ENCODE measurements at regions not wholly inside any gene's neighbourhood (a gene's known extent, or its start where the extent isn't known, plus 50 kb on each side); places are given as distances from the start of the nearest gene placed in this dataset.
"Not testable (repeated sequence)": the region's sequence is repeated elsewhere in the genome, so short reads cannot be mapped to it uniquely, and the experiment has no call there.

GRCh38 chr6:119436583-119436982, 87.0 kb upstream of the MAN1A1 start:
- DNase-seq (ENCODE audit: low spot score), result no peak
- TF ChIP-seq, protein P1, sequence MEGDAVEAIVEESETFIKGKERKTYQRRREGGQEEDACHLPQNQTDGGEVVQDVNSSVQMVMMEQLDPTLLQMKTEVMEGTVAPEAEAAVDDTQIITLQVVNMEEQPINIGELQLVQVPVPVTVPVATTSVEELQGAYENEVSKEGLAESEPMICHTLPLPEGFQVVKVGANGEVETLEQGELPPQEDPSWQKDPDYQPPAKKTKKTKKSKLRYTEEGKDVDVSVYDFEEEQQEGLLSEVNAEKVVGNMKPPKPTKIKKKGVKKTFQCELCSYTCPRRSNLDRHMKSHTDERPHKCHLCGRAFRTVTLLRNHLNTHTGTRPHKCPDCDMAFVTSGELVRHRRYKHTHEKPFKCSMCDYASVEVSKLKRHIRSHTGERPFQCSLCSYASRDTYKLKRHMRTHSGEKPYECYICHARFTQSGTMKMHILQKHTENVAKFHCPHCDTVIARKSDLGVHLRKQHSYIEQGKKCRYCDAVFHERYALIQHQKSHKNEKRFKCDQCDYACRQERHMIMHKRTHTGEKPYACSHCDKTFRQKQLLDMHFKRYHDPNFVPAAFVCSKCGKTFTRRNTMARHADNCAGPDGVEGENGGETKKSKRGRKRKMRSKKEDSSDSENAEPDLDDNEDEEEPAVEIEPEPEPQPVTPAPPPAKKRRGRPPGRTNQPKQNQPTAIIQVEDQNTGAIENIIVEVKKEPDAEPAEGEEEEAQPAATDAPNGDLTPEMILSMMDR (conservative IDR thresholded peaks at IDR 0.05; ENCODE audit: low read depth), result no peak
- ChIA-PET POLR2A (ENCODE audit: low non-redundant PET) (no interaction called here), CTCF (no interaction called here)
- H3K27ac ChIP-seq, result no peak overlapping the region

GRCh38 chr6:119431799-119432198, 82.2 kb upstream of the MAN1A1 start:
- POLR2A ChIA-PET (ENCODE audit: low non-redundant PET), result no interaction called here
- DNase-seq (ENCODE audit: low spot score), result no peak

GRCh38 chr6:119430805-119431204, 81.2 kb upstream of the MAN1A1 start:
- ChIA-PET POLR2A (ENCODE audit: low non-redundant PET) (no interaction called here), CTCF (interaction anchor here (0.6 kb wide), 1 partner anchor 320 kb away, joined by 3 read pairs; no protein-coding TSS in a partner anchor)
- H3K27ac ChIP-seq, result no peak overlapping the region
- no peak for DNase-seq (ENCODE audit: low spot score)
- TF ChIP-seq, protein P1 (conservative IDR thresholded peaks at IDR 0.05; ENCODE audit: low read depth), result no peak

More at GRCh38 chr6:119431799-119432198, 82.2 kb upstream of the MAN1A1 start:
- TF ChIP-seq, protein P1 (conservative IDR thresholded peaks at IDR 0.05; ENCODE audit: low read depth), result no peak
- H3K27ac ChIP-seq, result no peak overlapping the region
- CTCF ChIA-PET, result interaction anchor here (0.6 kb wide), 1 partner anchor 725 kb away, joined by 8 read pairs; no protein-coding TSS in a partner anchor

DNA sequence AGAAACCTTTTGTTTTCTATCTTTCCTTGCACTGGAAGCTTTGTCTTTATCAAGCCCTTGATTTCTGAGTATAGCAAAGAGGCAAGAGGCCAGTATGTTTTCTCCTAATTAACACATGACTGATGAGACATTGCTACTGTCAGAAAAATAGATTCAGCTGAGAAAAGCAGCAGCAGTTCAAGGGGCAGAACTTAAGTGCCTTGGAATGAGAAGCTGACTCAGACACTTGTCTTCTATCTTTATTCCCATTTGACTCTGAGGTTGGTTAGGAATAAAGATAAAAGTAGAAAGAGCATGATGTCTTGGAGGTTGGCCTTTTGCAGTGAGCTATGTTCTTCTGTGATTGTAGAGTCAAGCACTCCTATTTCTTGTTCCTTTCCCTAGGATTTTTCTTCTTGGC, 79.1 kb upstream of the MAN1A1 start:
- TF ChIP-seq, protein P1 (conservative IDR thresholded peaks at IDR 0.05; ENCODE audit: low read depth), result no peak
- CTCF ChIA-PET, result no interaction called here
- DNase-seq (ENCODE audit: low spot score), result no peak
- POLR2A ChIA-PET (ENCODE audit: low non-redundant PET), result no interaction called here
- H3K27ac ChIP-seq, result no peak overlapping the region

DNA sequence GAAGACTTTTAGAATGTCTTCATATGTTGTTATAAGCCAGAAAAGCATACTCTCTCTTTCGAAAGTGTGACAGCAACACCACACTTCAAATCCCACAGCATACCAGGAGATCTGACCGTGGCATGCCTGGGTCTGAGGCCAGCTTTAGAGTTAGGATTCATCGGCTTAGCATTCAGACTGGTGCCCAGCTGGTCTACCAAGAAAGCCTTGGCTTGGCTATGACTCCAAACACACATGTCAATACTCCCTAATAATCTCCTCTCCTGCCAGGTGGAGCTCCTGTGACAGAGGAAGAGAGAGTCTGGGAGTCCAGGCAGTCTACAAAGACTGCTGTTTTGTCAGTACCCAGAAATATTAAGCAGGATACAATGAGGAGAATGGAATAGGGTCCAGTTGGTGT, 77.1 kb upstream of the MAN1A1 start:
- no peak overlapping the region for H3K27ac ChIP-seq
- no peak for DNase-seq (ENCODE audit: low spot score)
- ChIA-PET POLR2A (ENCODE audit: low non-redundant PET) (no interaction called here), CTCF (no interaction called here)
- TF ChIP-seq, protein P1 (conservative IDR thresholded peaks at IDR 0.05; ENCODE audit: low read depth), result no peak

DNA sequence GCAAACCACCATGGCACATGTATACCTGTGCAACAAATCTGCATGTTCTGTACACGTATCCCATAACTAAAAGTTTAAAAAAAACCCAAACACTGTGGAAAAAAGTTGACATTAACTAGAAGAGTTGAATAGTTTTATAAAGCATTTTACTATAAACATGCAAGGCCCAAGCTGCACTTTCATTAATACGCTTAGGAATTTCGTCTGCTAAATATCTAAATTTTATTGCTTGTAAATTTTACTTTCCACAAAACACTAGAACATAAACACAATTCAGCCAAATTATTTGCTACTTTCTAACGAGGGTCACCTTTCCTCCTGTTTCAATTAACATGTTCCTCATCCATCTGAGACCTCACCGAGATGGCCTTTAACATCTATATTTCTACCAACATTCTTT, 74.4 kb upstream of the MAN1A1 start:
- DNase-seq (ENCODE audit: low spot score), result no peak
- no peak overlapping the region for H3K27ac ChIP-seq
- POLR2A ChIA-PET (ENCODE audit: low non-redundant PET), result no interaction called here
- CTCF ChIA-PET, result no interaction called here
- TF ChIP-seq, protein P1 (conservative IDR thresholded peaks at IDR 0.05; ENCODE audit: low read depth), result no peak

- CTCF ChIA-PET; H3K27ac ChIP-seq; DNase-seq (ENCODE audit: low spot score); POLR2A ChIA-PET (ENCODE audit: low non-redundant PET): not testable (repeated sequence)
Measured at GRCh38 chr6:119418084-119418483, 68.5 kb upstream of the MAN1A1 start.
